K562 (cell line): ENCODE measurements at regions not wholly inside any gene's neighbourhood (a gene's known extent, or its start where the extent isn't known, plus 50 kb on each side); places are given as distances from the start of the nearest gene placed in this dataset.

Experiments used
- ATAC-seq: fragments of 200-7000 bp; cut with Tn5 transposase; 3 replicates; pipeline ENCODE4 v1.9.1; 2020; ENCODE audit warnings: moderate library complexity
- BruUV-seq: library from RNA; stranded (reverse); fragments of 400-500 nt; replicated peaks from 2 replicates; lab custom pipeline; 2021; lab: Mats Ljungman, UMichigan
- CTCF ChIA-PET: fragments of 300-600 bp; formaldehyde crosslinking; extraction: SDS; loops from one replicate; lab custom pipeline; 2021; ENCODE audit warnings: low intra/inter-chr PET ratio; lab: Yijun Ruan, JAX
- POLR2A ChIA-PET: fragments of 300-600, 350-650 bp; sonication (Branson Sonifier 250); formaldehyde crosslinking; extraction: SDS; loops from one replicate; lab custom pipeline; 2021; ENCODE audit warnings: antibody characterized with exemption, inconsistent platforms; lab: Yijun Ruan, JAX
- DNase-seq, 4 experiments: peaks; one replicate each; pipeline versions ENCODE4 v3.0.0 to v3.0.0-alpha.2; 2011 to 2018; ENCODE audit warnings: low spot score in 3 of 4, mixed read lengths in 3 of 4; ENCODE audit errors: extremely low read depth in 1 of 4
- FAIRE-seq: peaks from 2 replicates; lab custom pipeline; 2011; peaks lifted over from hg19 to GRCh38; lab: Jason Lieb, UNC
- H2AFZ ChIP-seq: 2 replicates; pipeline ENCODE4 v1.6.0; 2011; ENCODE audit warnings: low read depth, low read length, control low read depth, inconsistent platforms
- H3K27ac ChIP-seq: fragments of 200-600 bp; 3 replicates; pipeline ENCODE4 v1.8.0; 2011; ENCODE audit warnings: low read depth, mild to moderate bottlenecking, control low read depth, inconsistent platforms, low read length, moderate library complexity, mixed read lengths; ENCODE audit errors: extremely low read depth
- H3K27me3 ChIP-seq, 2 experiments: fragments of 300-600 bp in 1 of 2; 2 replicates in 1 of 2; 3 replicates in 1 of 2; pipeline versions ENCODE4 v1.6.0 to v1.8.0; 2011; ENCODE audit warnings: inconsistent platforms in 2 of 2, low read length in 2 of 2, mild to moderate bottlenecking in 1 of 2, mixed read lengths in 1 of 2, moderate library complexity in 1 of 2; ENCODE audit not compliant: control insufficient read depth in 2 of 2, insufficient read depth in 2 of 2
- H3K36me3 ChIP-seq: fragments of 300-600 bp; 3 replicates; pipeline ENCODE4 v1.8.0; 2011; ENCODE audit warnings: mild to moderate bottlenecking, low read length, inconsistent platforms; ENCODE audit not compliant: control insufficient read depth, insufficient read depth
- H3K4me1 ChIP-seq, 2 experiments: fragments of 200-600 bp in 1 of 2; replicated peaks in 1 of 2; 2 replicates in 1 of 2; 3 replicates in 1 of 2; pipeline versions ENCODE4 v1.5.1 to v1.8.0; 2011; ENCODE audit warnings: inconsistent platforms in 2 of 2, low read length in 2 of 2, mild to moderate bottlenecking in 1 of 2, mixed read lengths in 1 of 2, moderate library complexity in 1 of 2; ENCODE audit not compliant: control insufficient read depth in 2 of 2, insufficient read depth in 2 of 2
- H3K4me2 ChIP-seq: 2 replicates; pipeline ENCODE4 v1.6.1; 2011; ENCODE audit warnings: low read length, control low read depth, inconsistent platforms, mixed read lengths; ENCODE audit not compliant: insufficient read depth
- H3K4me3 ChIP-seq: fragments of 200-600 bp; sonication (generic), shearing (Covaris generic); 2 replicates; pipeline ENCODE4 v1.5.1; 2016; ENCODE audit warnings: control low read depth, inconsistent platforms
- H3K79me2 ChIP-seq: fragments of 200-600 bp; 3 replicates; pipeline ENCODE4 v1.8.0; 2011; ENCODE audit warnings: low read length, inconsistent platforms; ENCODE audit not compliant: control insufficient read depth, insufficient read depth
- H3K9ac ChIP-seq, 2 experiments: 2 replicates each; pipeline versions ENCODE4 v1.6.0 to v1.6.1; 2011; ENCODE audit warnings: low read depth in 2 of 2, low read length in 2 of 2, control low read depth in 1 of 2, inconsistent platforms in 1 of 2, mild to moderate bottlenecking in 1 of 2, mixed read lengths in 1 of 2; ENCODE audit not compliant: insufficient read depth in 1 of 2
- H3K9me1 ChIP-seq: one replicate; pipeline ENCODE4 v1.6.0; 2011; ENCODE audit warnings: inconsistent platforms, mild to moderate bottlenecking, low read length, moderate library complexity; ENCODE audit not compliant: control insufficient read depth, insufficient read depth
- H3K9me3 ChIP-seq: replicated peaks from 2 replicates; pipeline ENCODE4 v1.5.1; 2011; ENCODE audit warnings: low read depth, low read length, inconsistent platforms; ENCODE audit not compliant: control insufficient read depth, insufficient read depth
- H4K20me1 ChIP-seq: replicated peaks from 2 replicates; pipeline ENCODE4 v1.6.1; 2011; ENCODE audit warnings: low read length, inconsistent platforms, mixed read lengths; ENCODE audit not compliant: control insufficient read depth, insufficient read depth
- E2F4 ChIP-seq: sonication (generic); formaldehyde crosslinking; IDR thresholded peaks from 2 replicates; pipeline ENCODE4 v1.8.0; 2022; ENCODE audit warnings: mild to moderate bottlenecking, low read depth, missing genetic modification reagents
- FOS ChIP-seq: IDR thresholded peaks from 3 replicates; pipeline ENCODE4 v1.6.1; 2011; ENCODE audit not compliant: insufficient read length; ENCODE audit errors: extremely low read depth
- FOXA1 ChIP-seq: fragments of 450-650 bp; IDR thresholded peaks from 2 replicates; pipeline ENCODE4 v1.6.1; 2016; ENCODE audit warnings: mild to moderate bottlenecking, borderline replicate concordance
- GATAD2A ChIP-seq: fragments of 450-650 bp; IDR thresholded peaks from 2 replicates; pipeline ENCODE4 v1.6.1; 2017
- GMEB1 ChIP-seq: fragments of 250-450 bp; sonication (Bioruptor Pico); IDR thresholded peaks from 2 replicates; pipeline ENCODE4 v1.4.0; 2020; ENCODE audit warnings: mild to moderate bottlenecking
- KAT8 ChIP-seq: fragments of 450-650 bp; IDR thresholded peaks from 2 replicates; pipeline ENCODE4 v1.6.1; 2016; ENCODE audit warnings: low read depth, mild to moderate bottlenecking
- MEF2A ChIP-seq: IDR thresholded peaks from 2 replicates; pipeline ENCODE4 v1.6.1; 2011; ENCODE audit warnings: low read depth, mild to moderate bottlenecking, low read length, moderate library complexity; ENCODE audit not compliant: control insufficient read depth
- MTA1 ChIP-seq: fragments of 450-650 bp; IDR thresholded peaks from 2 replicates; pipeline ENCODE4 v1.6.1; 2017; ENCODE audit warnings: borderline replicate concordance
- NKRF ChIP-seq: fragments of 450-650 bp; IDR thresholded peaks from 2 replicates; pipeline ENCODE4 v1.6.1; 2016; ENCODE audit warnings: borderline replicate concordance
- POU5F1 ChIP-seq: fragments of 150-350 bp; IDR thresholded peaks from 2 replicates; pipeline ENCODE4 v1.6.1; 2014; ENCODE audit warnings: borderline replicate concordance, low read length, low read depth, mild to moderate bottlenecking; ENCODE audit not compliant: partially characterized antibody
- TCF3 ChIP-seq: sonication (generic); formaldehyde crosslinking; IDR thresholded peaks from 2 replicates; pipeline ENCODE4 v1.4.0; 2020; ENCODE audit warnings: mild to moderate bottlenecking, missing genetic modification reagents
- U2AF2 ChIP-seq: fragments of 200-400 bp; formaldehyde crosslinking; optimal IDR thresholded peaks from 2 replicates; pipeline ENCODE3; 2017; ENCODE audit warnings: low read depth, mild to moderate bottlenecking, low read length
- ZNF24 ChIP-seq: fragments of 450-650 bp; IDR thresholded peaks from 2 replicates; pipeline ENCODE4 v1.6.1; 2016
- ZNF780A ChIP-seq: fragments of 250-450 bp; sonication (Bioruptor Pico); IDR thresholded peaks from 2 replicates; pipeline ENCODE4 v1.5.0; 2021; ENCODE audit warnings: mild to moderate bottlenecking
- WGBS: fragments of 100-300 bp; shearing (Covaris generic); methylation state at CpG from one replicate; pipeline ENCODE4 v1.1.6; 2016; ENCODE audit warnings: low coverage, mixed read lengths; ENCODE audit not compliant: insufficient coverage; ENCODE audit errors: missing lambda C conversion rate; 5-methylcytosine and 5-hydroxymethylcytosine counted together
- in situ Hi-C: fragments of 300-500 bp; cut with MboI; formaldehyde crosslinking; loops from 4 replicates; pipeline ENCODE4 v1.15.0; 2018; ENCODE audit warnings: inconsistent platforms, mixed read lengths
- intact Hi-C: fragments of 100-400 bp; cut with micrococcal nuclease; formaldehyde crosslinking; loops from 2 replicates; pipeline ENCODE4 v1.14.2; 2022

GRCh38 chr4:181157647-181158046 lies 1085.6 kb upstream of the TENM3 start:
- ChIA-PET POLR2A (no interaction called here), CTCF (no interaction called here)
- no peaks in the 10 kb centered on the region for H3K9me1 ChIP-seq
- TF ChIP-seq POU5F1: no peak
- TF ChIP-seq ZNF24: no peak
- no peak for TF ChIP-seq GATAD2A
- no peak overlapping the region for H3K9ac ChIP-seq
- 2% methylated on average over 4 of the region's 4 CpGs for WGBS
- H3K4me3 ChIP-seq: no peak overlapping the region
- H2AFZ ChIP-seq: no peak overlapping the region
- no peaks in the 10 kb centered on the region for H3K36me3 ChIP-seq
- no peak overlapping the region for H3K27ac ChIP-seq
- intact Hi-C loops (no loop called here), in situ Hi-C loops (no loop called here)
- no peaks in the 10 kb centered on the region for H3K4me1 ChIP-seq
- no peak for DNase-seq
- ATAC-seq: no peak
- no TSS peak for BruUV-seq
- no peaks in the 10 kb centered on the region for H3K9me3 ChIP-seq
- H3K79me2 ChIP-seq: no peaks in the 10 kb centered on the region
- no peak overlapping the region for H3K4me2 ChIP-seq
- no peaks in the 10 kb centered on the region for H3K27me3 ChIP-seq
- no peaks in the 10 kb centered on the region for H4K20me1 ChIP-seq
- no peak for FAIRE-seq

GRCh38 chr4:181158971-181159370 lies 1084.2 kb upstream of the TENM3 start:
- H3K4me2 ChIP-seq: no peak overlapping the region
- H3K36me3 ChIP-seq: no peaks in the 10 kb centered on the region
- DNase-seq (no peak), FAIRE-seq (no peak), ATAC-seq (no peak)
- intact Hi-C loops (no loop called here), in situ Hi-C loops (no loop called here)
- 2% methylated on average over 8 of the region's 8 CpGs for WGBS
- no peaks in the 10 kb centered on the region for H3K79me2 ChIP-seq
- no peak overlapping the region for H2AFZ ChIP-seq
- H3K4me1 ChIP-seq: no peaks in the 10 kb centered on the region
- H3K9ac ChIP-seq: no peak overlapping the region
- H3K9me1 ChIP-seq: no peaks in the 10 kb centered on the region
- no peak overlapping the region for H3K4me3 ChIP-seq
- H3K27ac ChIP-seq: no peak overlapping the region
- ChIA-PET CTCF (no interaction called here), POLR2A (no interaction called here)
- H3K9me3 ChIP-seq: no peaks in the 10 kb centered on the region
- H4K20me1 ChIP-seq: no peaks in the 10 kb centered on the region
- H3K27me3 ChIP-seq: no peaks in the 10 kb centered on the region
- no TSS peak for BruUV-seq
- TF ChIP-seq FOXA1 (no peak), MEF2A (no peak), NKRF (no peak), MTA1 (no peak), ZNF780A (CRISPR knock-in tag) (no peak), GMEB1 (CRISPR knock-in tag) (no peak), FOS (no peak), U2AF2 (no peak), TCF3 (CRISPR knock-in tag) (no peak), E2F4 (CRISPR knock-in tag) (no peak), KAT8 (no peak)
